Fibroblast of upper back skin (primary cell): ENCODE measurements at regions not wholly inside any gene's neighbourhood (a gene's known extent, or its start where the extent isn't known, plus 50 kb on each side); places are given as distances from the start of the nearest gene placed in this dataset.

Experiments
- DNase-seq: peaks from one replicate; pipeline ENCODE4 v3.0.0-alpha.2; 2013

GRCh38 chr3:181050738-181051137 lies 61.2 kb upstream of the DNAJC19 start:
- no peak for DNase-seq

GRCh38 chr3:181040030-181040429 lies 50.5 kb upstream of the DNAJC19 start:
- DNase-seq = no peak
